PC-9 (cell line): ENCODE measurements at regions not wholly inside any gene's neighbourhood (a gene's known extent, or its start where the extent isn't known, plus 50 kb on each side); places are given as distances from the start of the nearest gene placed in this dataset.

ENCODE experiments used
- BruUV-seq: library from RNA; stranded (reverse); fragments of 400-500 nt; replicated peaks from 2 replicates; lab custom pipeline; 2021; lab: Mats Ljungman, UMichigan
- CTCF ChIA-PET: fragments of 300-600 bp; sonication (Branson Sonifier 250); formaldehyde crosslinking; loops from one replicate; lab custom pipeline; 2022; ENCODE audit warnings: antibody characterized with exemption; lab: Charles Lee
- POLR2A ChIA-PET: fragments of 300-600 bp; sonication (Branson Sonifier 250); formaldehyde crosslinking; loops from one replicate; lab custom pipeline; 2022; ENCODE audit warnings: antibody characterized with exemption; ENCODE audit not compliant: unreplicated experiment; lab: Charles Lee
- DNase-seq, 2 experiments: peaks; one replicate each; pipeline versions ENCODE4 v3.0.0 to v3.0.0-alpha.2; 2015 to 2022; ENCODE audit warnings: mixed read lengths in 1 of 2
- H2AFZ ChIP-seq: fragments of 200-600 bp; sonication (generic); 2 replicates; pipeline ENCODE4 v1.8.1; 2017; ENCODE audit warnings: antibody characterized with exemption
- H3F3A ChIP-seq: fragments of 200-600 bp; sonication (generic); 2 replicates; pipeline ENCODE4 v1.8.1; 2017; ENCODE audit warnings: antibody characterized with exemption, mild to moderate bottlenecking, low read depth; ENCODE audit not compliant: insufficient read depth
- H3K27ac ChIP-seq: fragments of 200-600 bp; sonication (generic); 2 replicates; pipeline ENCODE4 v1.6.1; 2016; ENCODE audit warnings: mixed run types
- H3K27me3 ChIP-seq: fragments of 200-600 bp; sonication (generic); 2 replicates; pipeline ENCODE4 v1.6.1; 2016; ENCODE audit warnings: low read depth, mixed run types; ENCODE audit not compliant: insufficient read depth
- H3K36me3 ChIP-seq: fragments of 200-600 bp; sonication (generic); 2 replicates; pipeline ENCODE4 v1.6.1; 2016; ENCODE audit warnings: low read depth, mixed run types
- H3K4me1 ChIP-seq: fragments of 200-600 bp; sonication (generic); replicated peaks from 2 replicates; pipeline ENCODE4 v1.6.1; 2016; ENCODE audit warnings: mixed run types; ENCODE audit not compliant: insufficient read depth
- H3K4me2 ChIP-seq: fragments of 200-600 bp; sonication (generic); 2 replicates; pipeline ENCODE4 v1.6.1; 2017; ENCODE audit warnings: mixed run types
- H3K4me3 ChIP-seq: fragments of 200-600 bp; sonication (generic); 2 replicates; pipeline ENCODE4 v1.6.1; 2016; ENCODE audit warnings: mixed run types
- H3K79me2 ChIP-seq: fragments of 200-600 bp; sonication (generic); 2 replicates; pipeline ENCODE4 v1.6.1; 2017; ENCODE audit warnings: low read depth, mixed run types
- H3K9me2 ChIP-seq: fragments of 200-600 bp; sonication (generic); 2 replicates; pipeline ENCODE4 v1.8.1; 2017; ENCODE audit warnings: mild to moderate bottlenecking; ENCODE audit not compliant: insufficient read depth
- H3K9me3 ChIP-seq: fragments of 200-600 bp; sonication (generic); 2 replicates; pipeline ENCODE4 v1.8.1; 2016; ENCODE audit warnings: low read depth; ENCODE audit not compliant: insufficient read depth
- H4K20me1 ChIP-seq: fragments of 200-600 bp; sonication (generic); 2 replicates; pipeline ENCODE4 v1.8.1; 2017; ENCODE audit not compliant: insufficient read depth
- EZH2 ChIP-seq: fragments of 200-600 bp; sonication (generic); IDR thresholded peaks from 2 replicates; pipeline ENCODE4 v1.8.0; 2017; ENCODE audit warnings: antibody characterized with exemption, low read depth
- intact Hi-C: fragments of 100-400 bp; cut with micrococcal nuclease; formaldehyde crosslinking; loops from one replicate; pipeline ENCODE4 v1.10.0; 2022; ENCODE audit not compliant: unreplicated experiment
- TF ChIP-seq, protein P1 (sequence below): fragments of 200-600 bp; sonication (generic); conservative IDR thresholded peaks from 2 replicates; pipeline ENCODE4 v1.6.1; 2017; ENCODE audit warnings: mixed run types, antibody characterized with exemption, mild to moderate bottlenecking, moderate library complexity

DNA sequence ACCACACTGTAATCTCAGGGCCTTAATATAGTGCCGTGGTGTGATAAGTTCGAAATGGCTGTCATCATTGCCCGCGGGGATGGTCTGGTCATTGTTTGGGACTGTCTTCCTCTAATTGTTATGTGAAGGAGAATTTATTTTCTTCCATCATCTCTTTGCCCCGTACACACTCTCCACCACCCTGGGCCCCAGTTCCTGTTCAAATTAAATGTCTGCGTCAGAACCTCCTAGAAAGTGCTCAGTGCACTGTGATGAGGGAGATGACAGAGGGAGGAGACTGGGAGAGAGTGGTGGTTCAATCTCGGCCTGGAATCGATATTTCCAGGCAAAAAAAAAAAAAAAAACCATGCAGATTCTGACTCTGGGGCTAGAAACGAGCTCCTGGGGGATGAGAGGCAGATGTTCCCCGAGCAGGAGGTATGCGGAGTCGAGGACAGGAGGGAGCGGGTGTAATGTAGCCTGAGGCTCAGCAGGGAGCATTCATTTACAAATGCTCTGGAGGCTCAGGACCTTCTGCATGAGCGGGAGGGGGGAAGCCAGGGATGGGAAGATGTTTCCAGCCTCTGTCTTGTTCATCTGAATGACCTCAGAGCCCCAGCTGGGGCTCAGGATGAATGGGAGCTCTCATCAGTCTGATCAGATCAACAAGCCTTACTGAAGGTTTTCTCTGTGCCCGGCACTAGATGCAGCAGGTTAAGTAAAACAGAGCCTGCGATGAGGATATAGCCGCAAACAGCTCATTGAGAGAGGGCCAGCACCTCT is 219.5 kb downstream of the TBX5 start:
- H3K4me3 ChIP-seq, result no peak overlapping the region
- ChIA-PET CTCF (no interaction called here), POLR2A (no interaction called here)
- H3K9me3 ChIP-seq, result no peaks in the 10 kb centered on the region
- H3K79me2 ChIP-seq, result no peaks in the 10 kb centered on the region
- H2AFZ ChIP-seq, result no peak overlapping the region
- H3K4me2 ChIP-seq, result no peak overlapping the region
- no TSS peak for BruUV-seq
- no peak for TF ChIP-seq EZH2
- TF ChIP-seq, protein P1, sequence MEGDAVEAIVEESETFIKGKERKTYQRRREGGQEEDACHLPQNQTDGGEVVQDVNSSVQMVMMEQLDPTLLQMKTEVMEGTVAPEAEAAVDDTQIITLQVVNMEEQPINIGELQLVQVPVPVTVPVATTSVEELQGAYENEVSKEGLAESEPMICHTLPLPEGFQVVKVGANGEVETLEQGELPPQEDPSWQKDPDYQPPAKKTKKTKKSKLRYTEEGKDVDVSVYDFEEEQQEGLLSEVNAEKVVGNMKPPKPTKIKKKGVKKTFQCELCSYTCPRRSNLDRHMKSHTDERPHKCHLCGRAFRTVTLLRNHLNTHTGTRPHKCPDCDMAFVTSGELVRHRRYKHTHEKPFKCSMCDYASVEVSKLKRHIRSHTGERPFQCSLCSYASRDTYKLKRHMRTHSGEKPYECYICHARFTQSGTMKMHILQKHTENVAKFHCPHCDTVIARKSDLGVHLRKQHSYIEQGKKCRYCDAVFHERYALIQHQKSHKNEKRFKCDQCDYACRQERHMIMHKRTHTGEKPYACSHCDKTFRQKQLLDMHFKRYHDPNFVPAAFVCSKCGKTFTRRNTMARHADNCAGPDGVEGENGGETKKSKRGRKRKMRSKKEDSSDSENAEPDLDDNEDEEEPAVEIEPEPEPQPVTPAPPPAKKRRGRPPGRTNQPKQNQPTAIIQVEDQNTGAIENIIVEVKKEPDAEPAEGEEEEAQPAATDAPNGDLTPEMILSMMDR, result no peak
- intact Hi-C loops, result no loop called here
- H4K20me1 ChIP-seq, result no peaks in the 10 kb centered on the region
- H3K4me1 ChIP-seq, result no peaks in the 10 kb centered on the region
- DNase-seq, result no peak
- no peak overlapping the region for H3K27ac ChIP-seq
- H3K27me3 ChIP-seq, result peaks cover 62% of the 10 kb centered on the region
- H3K36me3 ChIP-seq, result no peaks in the 10 kb centered on the region
- no peaks in the 10 kb centered on the region for H3F3A ChIP-seq
- H3K9me2 ChIP-seq, result no peaks in the 10 kb centered on the region

DNA sequence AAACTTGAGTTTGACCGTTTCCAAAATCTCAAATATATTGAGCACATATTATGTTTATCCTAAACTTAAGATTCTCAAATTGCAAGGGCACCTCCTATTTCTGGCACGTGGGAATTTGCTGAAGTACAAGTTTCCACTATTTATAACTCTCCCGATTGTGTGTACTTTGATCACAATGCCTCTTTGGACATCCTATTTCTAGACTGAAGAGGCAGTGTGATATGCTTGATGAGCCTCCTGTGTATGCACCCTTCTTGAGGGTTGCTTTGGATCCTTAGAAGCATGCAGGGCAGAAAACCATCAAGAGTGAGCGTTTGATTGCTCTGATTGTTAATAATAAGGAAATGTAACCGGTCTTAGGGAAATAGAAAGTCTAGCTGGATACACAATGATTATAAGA is 218.9 kb upstream of the RBM19 start:
- Histone ChIP-seq H3K9me2 (no peaks in the 10 kb centered on the region), H3F3A (no peaks in the 10 kb centered on the region), H3K4me3 (no peak overlapping the region), H4K20me1 (no peaks in the 10 kb centered on the region), H3K4me2 (no peak overlapping the region), H3K4me1 (no peaks in the 10 kb centered on the region), H3K9me3 (no peaks in the 10 kb centered on the region), H3K79me2 (no peaks in the 10 kb centered on the region), H3K27me3 (peaks cover 50% of the 10 kb centered on the region), H3K36me3 (no peaks in the 10 kb centered on the region), H3K27ac (no peak overlapping the region), H2AFZ (no peak overlapping the region)
- ChIA-PET POLR2A (no interaction called here), CTCF (no interaction called here)
- TF ChIP-seq EZH2, result no peak
- TF ChIP-seq, protein P1, result no peak
- intact Hi-C loops, result no loop called here
- BruUV-seq, result no TSS peak
- no peak for DNase-seq

DNA sequence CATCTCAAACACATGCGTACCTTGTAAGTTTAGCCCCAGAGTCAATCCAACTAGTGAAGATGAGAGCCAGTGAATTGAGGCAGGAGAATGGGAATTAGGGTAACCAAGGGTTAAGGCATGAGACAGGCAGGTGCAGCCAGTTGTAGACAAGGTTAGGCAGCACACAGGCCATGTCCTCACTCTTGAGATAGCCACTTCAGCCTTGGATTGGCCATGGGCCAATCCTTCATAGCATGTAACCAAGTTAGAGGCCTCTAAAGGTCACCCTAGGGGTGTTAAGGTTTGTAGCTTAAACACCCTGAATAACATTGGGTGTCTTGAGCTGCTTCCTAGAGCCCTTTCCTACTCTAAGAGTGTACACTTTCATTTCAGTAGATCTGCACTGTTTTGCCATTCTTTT is 208.2 kb upstream of the RBM19 start:
- BruUV-seq, result no TSS peak
- no peaks in the 10 kb centered on the region for H3K9me2 ChIP-seq
- CTCF ChIA-PET, result no interaction called here

More for the DNA sequence above, 208.2 kb upstream of the RBM19 start:
- no peak overlapping the region for H3K4me3 ChIP-seq
- H3F3A ChIP-seq, result no peaks in the 10 kb centered on the region
- no peak overlapping the region for H3K4me2 ChIP-seq
- intact Hi-C loops, result no loop called here
- H3K27me3 ChIP-seq, result peaks cover 16% of the 10 kb centered on the region
- no peaks in the 10 kb centered on the region for H3K4me1 ChIP-seq
- H4K20me1 ChIP-seq, result no peaks in the 10 kb centered on the region
- no peak for DNase-seq
- TF ChIP-seq, protein P1, result no peak
- no peak for TF ChIP-seq EZH2
- no peaks in the 10 kb centered on the region for H3K9me3 ChIP-seq
- POLR2A ChIA-PET, result no interaction called here
- H2AFZ ChIP-seq, result no peak overlapping the region
- no peaks in the 10 kb centered on the region for H3K36me3 ChIP-seq
- no peak overlapping the region for H3K27ac ChIP-seq
- no peaks in the 10 kb centered on the region for H3K79me2 ChIP-seq
